Neural progenitor cell (in vitro differentiated cells): ENCODE measurements at regions not wholly inside any gene's neighbourhood (a gene's known extent, or its start where the extent isn't known, plus 50 kb on each side); places are given as distances from the start of the nearest gene placed in this dataset.

Experiments
- DNase-seq: peaks from one replicate; pipeline ENCODE4 v3.0.0-alpha.2; 2016; ENCODE audit warnings: low spot score
- H2AFZ ChIP-seq: fragments of 200-600 bp; sonication (generic); replicated peaks from 2 replicates; pipeline ENCODE4 v1.6.1; 2016; ENCODE audit warnings: antibody characterized with exemption
- H3F3A ChIP-seq: fragments of 200-600 bp; sonication (generic); 2 replicates; pipeline ENCODE4 v1.6.1; 2016; ENCODE audit warnings: antibody characterized with exemption, low read depth
- H3K27ac ChIP-seq: fragments of 200-600 bp; sonication (generic); 2 replicates; pipeline ENCODE4 v1.5.1; 2016; ENCODE audit warnings: mild to moderate bottlenecking
- H3K27me3 ChIP-seq: fragments of 200-600 bp; sonication (generic); 2 replicates; pipeline ENCODE4 v1.6.1; 2016; ENCODE audit warnings: mild to moderate bottlenecking, moderate library complexity
- H3K36me3 ChIP-seq: fragments of 200-600 bp; sonication (generic); 2 replicates; pipeline ENCODE4 v1.5.1; 2016
- H3K4me1 ChIP-seq: fragments of 200-600 bp; sonication (generic); 2 replicates; pipeline ENCODE4 v1.6.1; 2016; ENCODE audit warnings: mixed run types
- H3K4me2 ChIP-seq: fragments of 200-600 bp; sonication (generic); 2 replicates; pipeline ENCODE4 v1.6.1; 2016
- H3K4me3 ChIP-seq: fragments of 200-600 bp; sonication (generic); 2 replicates; pipeline ENCODE4 v1.5.1; 2016
- H3K79me2 ChIP-seq: fragments of 200-600 bp; sonication (generic); 2 replicates; pipeline ENCODE4 v1.6.1; 2016; ENCODE audit warnings: low read depth
- H3K9ac ChIP-seq: fragments of 200-600 bp; sonication (generic); 2 replicates; pipeline ENCODE4 v1.6.1; 2016
- H3K9me3 ChIP-seq: fragments of 200-600 bp; sonication (generic); 2 replicates; pipeline ENCODE4 v1.5.1; 2016; ENCODE audit warnings: low read depth
- H4K20me1 ChIP-seq: fragments of 200-600 bp; sonication (generic); 2 replicates; pipeline ENCODE4 v1.6.1; 2016; ENCODE audit warnings: low read depth
- H3K27ac Mint-ChIP-seq: 3 replicates; pipeline ENCODE4 v1.8.0; 2021; ENCODE audit warnings: mixed read lengths
- H3K27me3 Mint-ChIP-seq: 2 replicates; pipeline ENCODE4 v1.8.0; 2022; ENCODE audit warnings: low read depth, mild to moderate bottlenecking, inconsistent platforms, moderate library complexity, mixed read lengths; ENCODE audit not compliant: insufficient read depth
- H3K36me3 Mint-ChIP-seq: 3 replicates; pipeline ENCODE4 v1.8.0; 2021; ENCODE audit warnings: mixed read lengths
- H3K4me1 Mint-ChIP-seq: 3 replicates; pipeline ENCODE4 v1.8.0; 2021; ENCODE audit warnings: mixed read lengths
- H3K4me3 Mint-ChIP-seq: 3 replicates; pipeline ENCODE4 v1.8.0; 2021; ENCODE audit warnings: mild to moderate bottlenecking, moderate library complexity, mixed read lengths
- H3K9me3 Mint-ChIP-seq: 3 replicates; pipeline ENCODE4 v1.8.0; 2020; ENCODE audit warnings: mixed read lengths
- EZH2 ChIP-seq: fragments of 200-600 bp; sonication (generic); IDR thresholded peaks from 2 replicates; pipeline ENCODE4 v1.6.1; 2017; ENCODE audit warnings: antibody characterized with exemption, mild to moderate bottlenecking, moderate library complexity
- EZH2phosphoT487 ChIP-seq: fragments of 200-600 bp; sonication (generic); IDR thresholded peaks from 2 replicates; pipeline ENCODE4 v1.6.1; 2017; ENCODE audit warnings: antibody characterized with exemption
- TF ChIP-seq, protein P1 (sequence below): fragments of 200-600 bp; sonication (generic); IDR thresholded peaks from 2 replicates; pipeline ENCODE4 v1.5.1; 2017; ENCODE audit warnings: antibody characterized with exemption, mild to moderate bottlenecking

DNA sequence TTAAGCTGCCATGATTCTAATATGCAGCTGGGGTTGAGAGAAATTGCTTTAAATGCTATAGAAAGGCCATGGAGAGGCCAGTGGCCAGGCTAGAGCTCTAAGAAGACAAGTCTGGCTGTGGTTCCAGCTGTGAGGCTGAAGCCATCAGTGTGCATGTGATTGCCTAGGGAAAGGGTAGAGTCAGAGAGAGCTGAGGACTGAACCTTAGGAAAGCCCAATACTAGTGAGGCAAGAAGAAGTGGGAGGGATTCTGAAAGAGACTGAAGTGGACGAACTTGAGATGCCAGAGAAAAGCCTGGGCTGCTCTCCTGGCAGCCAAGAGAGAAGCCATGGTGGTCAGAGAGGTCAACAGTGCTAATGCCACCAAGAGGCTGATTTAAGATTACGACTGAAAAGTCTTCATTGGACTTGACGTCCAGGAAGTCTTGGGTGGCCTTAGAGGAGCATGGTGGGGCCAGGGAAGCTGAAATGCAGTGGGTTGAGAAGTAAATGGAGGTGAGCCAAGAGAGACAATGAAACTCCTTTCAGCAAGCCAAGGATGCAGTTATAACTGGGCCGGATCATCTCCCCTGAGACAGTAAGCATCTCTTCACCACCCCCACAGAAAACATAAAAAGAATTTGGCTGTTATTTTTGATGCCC, 133.2 kb downstream of the TMEM174 start:
- H2AFZ ChIP-seq, result no peak overlapping the region
- H3K27ac ChIP-seq, result no peak overlapping the region
- H3K9me3 ChIP-seq, result no peaks in the 10 kb centered on the region
- H3K4me3 ChIP-seq, result no peak overlapping the region
- Mint-ChIP-seq H3K4me1 (peaks cover 13% of the 10 kb centered on the region), H3K27me3 (peaks cover 70% of the 10 kb centered on the region), H3K27ac (no peak overlapping the region), H3K9me3 (peaks cover 4% of the 10 kb centered on the region), H3K36me3 (peaks cover 1% of the 10 kb centered on the region), H3K4me3 (no peak overlapping the region)
- H3F3A ChIP-seq, result peaks cover 12% of the 10 kb centered on the region
- no peak overlapping the region for H3K9ac ChIP-seq
- peaks cover 100% of the 10 kb centered on the region for H3K27me3 ChIP-seq
- no peaks in the 10 kb centered on the region for H3K79me2 ChIP-seq
- no peaks in the 10 kb centered on the region for H3K36me3 ChIP-seq
- no peak for TF ChIP-seq EZH2phosphoT487
- TF ChIP-seq, protein P1, sequence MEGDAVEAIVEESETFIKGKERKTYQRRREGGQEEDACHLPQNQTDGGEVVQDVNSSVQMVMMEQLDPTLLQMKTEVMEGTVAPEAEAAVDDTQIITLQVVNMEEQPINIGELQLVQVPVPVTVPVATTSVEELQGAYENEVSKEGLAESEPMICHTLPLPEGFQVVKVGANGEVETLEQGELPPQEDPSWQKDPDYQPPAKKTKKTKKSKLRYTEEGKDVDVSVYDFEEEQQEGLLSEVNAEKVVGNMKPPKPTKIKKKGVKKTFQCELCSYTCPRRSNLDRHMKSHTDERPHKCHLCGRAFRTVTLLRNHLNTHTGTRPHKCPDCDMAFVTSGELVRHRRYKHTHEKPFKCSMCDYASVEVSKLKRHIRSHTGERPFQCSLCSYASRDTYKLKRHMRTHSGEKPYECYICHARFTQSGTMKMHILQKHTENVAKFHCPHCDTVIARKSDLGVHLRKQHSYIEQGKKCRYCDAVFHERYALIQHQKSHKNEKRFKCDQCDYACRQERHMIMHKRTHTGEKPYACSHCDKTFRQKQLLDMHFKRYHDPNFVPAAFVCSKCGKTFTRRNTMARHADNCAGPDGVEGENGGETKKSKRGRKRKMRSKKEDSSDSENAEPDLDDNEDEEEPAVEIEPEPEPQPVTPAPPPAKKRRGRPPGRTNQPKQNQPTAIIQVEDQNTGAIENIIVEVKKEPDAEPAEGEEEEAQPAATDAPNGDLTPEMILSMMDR, result no peak
- no peak for TF ChIP-seq EZH2
- no peak for DNase-seq
- no peak overlapping the region for H3K4me2 ChIP-seq
- H3K4me1 ChIP-seq, result peaks cover 23% of the 10 kb centered on the region
- H4K20me1 ChIP-seq, result peaks cover 27% of the 10 kb centered on the region

DNA sequence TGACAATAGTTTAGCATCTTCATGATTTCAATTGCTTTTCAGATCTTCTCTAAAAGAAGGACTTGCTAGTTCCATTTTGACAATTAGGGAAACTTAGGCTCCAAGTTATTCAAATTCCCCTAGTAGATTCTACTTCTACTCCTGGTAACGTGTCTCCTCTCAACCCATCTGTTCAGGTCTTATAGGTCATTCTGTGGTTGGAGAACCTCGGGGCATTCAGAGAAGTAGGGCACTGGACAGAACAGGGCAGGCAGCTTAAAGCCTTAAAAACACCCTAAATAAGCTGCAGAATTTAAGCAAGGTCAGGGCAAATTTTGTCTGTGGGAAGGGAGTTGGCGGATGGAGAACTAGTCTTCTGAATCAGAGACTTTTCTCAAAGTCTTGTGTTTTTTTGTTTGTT, 132.4 kb downstream of the TMEM174 start:
- Histone ChIP-seq H3K4me2 (no peak overlapping the region), H3K27me3 (peaks cover 100% of the 10 kb centered on the region), H3K9ac (no peak overlapping the region), H3K36me3 (no peaks in the 10 kb centered on the region), H3K79me2 (no peaks in the 10 kb centered on the region), H3K4me3 (no peak overlapping the region), H3K27ac (no peak overlapping the region), H3F3A (peaks cover 10% of the 10 kb centered on the region), H4K20me1 (peaks cover 35% of the 10 kb centered on the region), H3K4me1 (peaks cover 27% of the 10 kb centered on the region), H3K9me3 (no peaks in the 10 kb centered on the region), H2AFZ (no peak overlapping the region)
- no peak for DNase-seq
- TF ChIP-seq EZH2phosphoT487 (no peak), EZH2 (no peak)
- TF ChIP-seq, protein P1, result no peak
- Mint-ChIP-seq H3K36me3 (peaks cover 1% of the 10 kb centered on the region), H3K4me1 (peaks cover 18% of the 10 kb centered on the region), H3K27me3 (peaks cover 73% of the 10 kb centered on the region), H3K9me3 (peaks cover 4% of the 10 kb centered on the region), H3K27ac (no peak overlapping the region), H3K4me3 (no peak overlapping the region)

DNA sequence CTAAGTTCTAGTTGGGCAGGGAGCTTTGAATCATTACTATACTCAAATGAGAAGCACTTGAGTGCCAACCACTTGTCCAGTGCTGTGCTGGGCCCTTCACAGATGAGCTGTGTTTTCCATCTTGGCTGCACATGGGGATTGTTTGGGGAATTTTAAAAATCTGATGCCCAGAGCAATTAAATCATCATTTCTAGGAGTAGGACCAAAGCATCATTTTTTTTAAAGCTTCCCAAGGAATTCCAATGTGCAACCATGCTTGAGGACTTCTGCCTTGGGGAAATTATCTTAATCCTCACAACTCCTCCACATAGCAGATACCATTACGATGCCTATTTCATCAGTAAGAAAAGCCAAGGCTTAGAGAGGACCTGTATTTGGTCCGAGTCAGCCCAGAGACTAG, 131.4 kb downstream of the TMEM174 start:
- Mint-ChIP-seq H3K27ac (no peak overlapping the region), H3K36me3 (peaks cover 1% of the 10 kb centered on the region), H3K27me3 (peaks cover 75% of the 10 kb centered on the region), H3K4me1 (peaks cover 27% of the 10 kb centered on the region), H3K4me3 (no peak overlapping the region), H3K9me3 (peaks cover 4% of the 10 kb centered on the region)
- H2AFZ ChIP-seq, result no peak overlapping the region
- peaks cover 45% of the 10 kb centered on the region for H4K20me1 ChIP-seq
- H3K4me1 ChIP-seq, result peaks cover 38% of the 10 kb centered on the region
- no peak overlapping the region for H3K27ac ChIP-seq
- H3F3A ChIP-seq, result peaks cover 19% of the 10 kb centered on the region
- no peak overlapping the region for H3K4me3 ChIP-seq
- H3K4me2 ChIP-seq, result no peak overlapping the region
- no peak overlapping the region for H3K9ac ChIP-seq
- H3K79me2 ChIP-seq, result no peaks in the 10 kb centered on the region
- H3K9me3 ChIP-seq, result no peaks in the 10 kb centered on the region
- peaks cover 100% of the 10 kb centered on the region for H3K27me3 ChIP-seq
- no peaks in the 10 kb centered on the region for H3K36me3 ChIP-seq
- no peak for DNase-seq
- TF ChIP-seq EZH2phosphoT487, result no peak
- TF ChIP-seq, protein P1, result no peak
- no peak for TF ChIP-seq EZH2
